H1 (cell line): ENCODE measurements at regions not wholly inside any gene's neighbourhood (a gene's known extent, or its start where the extent isn't known, plus 50 kb on each side); places are given as distances from the start of the nearest gene placed in this dataset.

Source experiments
- CTCF ChIA-PET: fragments of 300-600 bp; sonication (Branson Sonifier 250); formaldehyde crosslinking; loops from one replicate; lab custom pipeline; 2021; ENCODE audit not compliant: partially characterized antibody; lab: Charles Lee
- POLR2A ChIA-PET: fragments of 300-600 bp; sonication (Branson Sonifier 250); formaldehyde crosslinking; loops from one replicate; lab custom pipeline; 2021; ENCODE audit warnings: inconsistent platforms; ENCODE audit not compliant: partially characterized antibody; lab: Charles Lee
- DNase-seq, 2 experiments: peaks; one replicate each; pipeline versions ENCODE4 v3.0.0 to v3.0.0-alpha.2; 2010 to 2022; ENCODE audit warnings: low spot score in 2 of 2, low read depth in 1 of 2, mixed read lengths in 1 of 2
- FAIRE-seq: peaks from 2 replicates; lab custom pipeline; 2011; peaks lifted over from hg19 to GRCh38; lab: Jason Lieb, UNC
- H2AFZ ChIP-seq: 2 replicates; pipeline ENCODE4 v1.8.1; 2012; ENCODE audit warnings: low read length, inconsistent platforms
- H2AK5ac ChIP-seq: 2 replicates; pipeline ENCODE4 v1.6.1; 2013; ENCODE audit warnings: low read depth, low read length
- H2BK120ac ChIP-seq: replicated peaks from 2 replicates; pipeline ENCODE3; 2013; ENCODE audit warnings: low read depth, low read length, inconsistent platforms
- H2BK12ac ChIP-seq: 2 replicates; pipeline ENCODE4 v1.6.1; 2013; ENCODE audit warnings: low read depth, low read length
- H2BK15ac ChIP-seq: 2 replicates; pipeline ENCODE4 v1.6.1; 2013; ENCODE audit warnings: low read length
- H2BK20ac ChIP-seq: 2 replicates; pipeline ENCODE4 v1.6.1; 2013; ENCODE audit warnings: low read length
- H2BK5ac ChIP-seq: 2 replicates; pipeline ENCODE4 v1.6.1; 2013; ENCODE audit warnings: low read depth, low read length
- H3K14ac ChIP-seq: 2 replicates; pipeline ENCODE4 v1.6.1; 2013; ENCODE audit warnings: inconsistent platforms; ENCODE audit not compliant: insufficient read length
- H3K18ac ChIP-seq: 2 replicates; pipeline ENCODE4 v1.6.1; 2013; ENCODE audit warnings: low read length; ENCODE audit errors: extremely low read depth
- H3K23ac ChIP-seq: 2 replicates; pipeline ENCODE4 v1.6.1; 2013; ENCODE audit warnings: inconsistent platforms; ENCODE audit not compliant: insufficient read length
- H3K23me2 ChIP-seq: 2 replicates; pipeline ENCODE4 v1.6.1; 2013; ENCODE audit warnings: low read depth, low read length
- H3K27ac ChIP-seq: 2 replicates; pipeline ENCODE4 v1.6.1; 2011; ENCODE audit warnings: low read depth, low read length, inconsistent platforms
- H3K27me3 ChIP-seq, 4 experiments: replicated peaks in 1 of 4; 1 replicate in 1 of 4; 2 replicates in 3 of 4; pipeline versions ENCODE4 v1.6.1 to v1.8.1; 2011 to 2013; ENCODE audit warnings: low read length in 3 of 4, mild to moderate bottlenecking in 3 of 4, inconsistent platforms in 2 of 4, mixed read lengths in 2 of 4, moderate library complexity in 1 of 4; ENCODE audit not compliant: control insufficient read depth in 3 of 4, insufficient read depth in 3 of 4; ENCODE audit errors: extremely low read depth in 1 of 4
- H3K36me3 ChIP-seq, 4 experiments: 2 replicates each; pipeline versions ENCODE4 v1.6.1 to v1.8.1; 2011 to 2013; ENCODE audit warnings: mild to moderate bottlenecking in 4 of 4, low read length in 3 of 4, moderate library complexity in 2 of 4, control low read depth in 1 of 4, inconsistent platforms in 1 of 4; ENCODE audit not compliant: insufficient read depth in 4 of 4, control insufficient read depth in 2 of 4
- H3K4ac ChIP-seq: replicated peaks from 2 replicates; pipeline ENCODE3; 2013; ENCODE audit warnings: low read length, low read depth, mixed read lengths, inconsistent platforms; ENCODE audit not compliant: insufficient read length
- H3K4me1 ChIP-seq, 4 experiments: replicated peaks in 1 of 4; 1 replicate in 1 of 4; 2 replicates in 3 of 4; pipeline versions ENCODE4 v1.6.1 to v1.8.1; 2011 to 2013; ENCODE audit warnings: low read length in 3 of 4, inconsistent platforms in 2 of 4, mixed read lengths in 1 of 4; ENCODE audit not compliant: insufficient read depth in 4 of 4, control insufficient read depth in 3 of 4
- H3K4me2 ChIP-seq, 2 experiments: 2 replicates each; pipeline versions ENCODE4 v1.6.1 to v1.8.1; 2011 to 2013; ENCODE audit warnings: low read depth in 2 of 2, low read length in 2 of 2, control low read depth in 1 of 2, inconsistent platforms in 1 of 2, mild to moderate bottlenecking in 1 of 2; ENCODE audit not compliant: insufficient read depth in 1 of 2
- H3K4me3 ChIP-seq, 4 experiments: fragments of 200-600, 300-600 bp in 1 of 4; sonication (generic), shearing (Covaris generic), sonication (Bioruptor Twin) in 1 of 4; 2 replicates each; pipeline versions ENCODE4 v1.5.1 to v1.8.1; 2011 to 2016; ENCODE audit warnings: low read length in 4 of 4, low read depth in 3 of 4, control low read depth in 2 of 4, inconsistent platforms in 2 of 4, mild to moderate bottlenecking in 2 of 4, mixed read lengths in 1 of 4, moderate library complexity in 1 of 4; ENCODE audit not compliant: insufficient read depth in 2 of 4; ENCODE audit errors: extremely low read depth in 1 of 4
- H3K56ac ChIP-seq: replicated peaks from 2 replicates; pipeline ENCODE3; 2013; ENCODE audit warnings: low read depth, mild to moderate bottlenecking, mixed read lengths, low read length, inconsistent platforms; ENCODE audit not compliant: insufficient read length
- H3K79me1 ChIP-seq: 2 replicates; pipeline ENCODE4 v1.6.1; 2013; ENCODE audit warnings: low read depth, low read length, control low read depth
- H3K79me2 ChIP-seq, 2 experiments: 2 replicates each; pipeline versions ENCODE4 v1.6.1 to v1.8.1; 2012 to 2013; ENCODE audit warnings: low read length in 2 of 2, mild to moderate bottlenecking in 2 of 2, inconsistent platforms in 1 of 2; ENCODE audit not compliant: insufficient read depth in 2 of 2, control insufficient read depth in 1 of 2
- H3K9ac ChIP-seq, 4 experiments: replicated peaks in 1 of 4; 1 replicate in 1 of 4; 2 replicates in 3 of 4; pipeline versions ENCODE4 v1.6.1 to v1.8.1; 2011 to 2013; ENCODE audit warnings: low read depth in 3 of 4, low read length in 3 of 4, control low read depth in 2 of 4, mild to moderate bottlenecking in 2 of 4, moderate library complexity in 2 of 4, inconsistent platforms in 1 of 4; ENCODE audit errors: extremely low read depth in 1 of 4
- H3K9me3 ChIP-seq, 2 experiments: 2 replicates each; pipeline versions ENCODE4 v1.6.1 to v1.8.1; 2012 to 2013; ENCODE audit warnings: mild to moderate bottlenecking in 2 of 2, moderate library complexity in 2 of 2, control low read depth in 1 of 2, inconsistent platforms in 1 of 2, low read depth in 1 of 2, low read length in 1 of 2, mixed read lengths in 1 of 2; ENCODE audit not compliant: insufficient read depth in 2 of 2
- H4K20me1 ChIP-seq, 2 experiments: replicated peaks in 1 of 2; 2 replicates each; pipeline versions ENCODE3 to v1.8.1; 2011 to 2013; ENCODE audit warnings: inconsistent platforms in 2 of 2, low read length in 2 of 2, mild to moderate bottlenecking in 1 of 2; ENCODE audit not compliant: insufficient read depth in 2 of 2, control insufficient read depth in 1 of 2
- H4K5ac ChIP-seq: 2 replicates; pipeline ENCODE4 v1.6.1; 2013; ENCODE audit warnings: low read length, low read depth, mixed read lengths, inconsistent platforms; ENCODE audit not compliant: insufficient read length
- H4K8ac ChIP-seq: 2 replicates; pipeline ENCODE4 v1.8.0; 2013; ENCODE audit warnings: mild to moderate bottlenecking, moderate library complexity, low read length, inconsistent platforms; ENCODE audit not compliant: insufficient read depth; ENCODE audit errors: extremely low read depth
- H4K91ac ChIP-seq: replicated peaks from 2 replicates; pipeline ENCODE3; 2013; ENCODE audit warnings: low read length, mixed read lengths, inconsistent platforms; ENCODE audit not compliant: insufficient read length
- CBX8 ChIP-seq: fragments of 300-800, 300-1000 bp; sonication (generic); IDR thresholded peaks from 2 replicates; pipeline ENCODE4 v1.7.1; 2016; ENCODE audit warnings: low read depth, low read length, borderline replicate concordance
- EGR1 ChIP-seq: IDR thresholded peaks from 2 replicates; pipeline ENCODE4 v1.6.1; 2011; ENCODE audit warnings: low read depth, low read length, borderline replicate concordance
- EZH2 ChIP-seq: fragments of 200-600 bp; sonication (generic); IDR thresholded peaks from 2 replicates; pipeline ENCODE4 v1.7.1; 2012; ENCODE audit warnings: low read depth, mild to moderate bottlenecking, moderate library complexity, low read length, inconsistent platforms; ENCODE audit not compliant: severe bottlenecking
- GABPA ChIP-seq: IDR thresholded peaks from 2 replicates; pipeline ENCODE4 v1.6.1; 2011; ENCODE audit warnings: mild to moderate bottlenecking, low read length, moderate library complexity, borderline replicate concordance; ENCODE audit not compliant: insufficient read depth
- NRF1 ChIP-seq: IDR thresholded peaks from 2 replicates; pipeline ENCODE4 v1.6.1; 2011; ENCODE audit warnings: mild to moderate bottlenecking, low read depth, low read length, improper control_type of control experiment
- POLR2AphosphoS5 ChIP-seq: IDR thresholded peaks from 2 replicates; pipeline ENCODE4 v1.6.1; 2011; ENCODE audit warnings: low read depth, low read length
- POU5F1 ChIP-seq: IDR thresholded peaks from 2 replicates; pipeline ENCODE4 v1.6.1; 2011; ENCODE audit warnings: low read depth, mild to moderate bottlenecking, low read length, moderate library complexity
- SIRT6 ChIP-seq: IDR thresholded peaks from one replicate; pipeline ENCODE4 v1.7.1; 2012; ENCODE audit warnings: low read length, inconsistent platforms
- SP4 ChIP-seq: IDR thresholded peaks from 2 replicates; pipeline ENCODE4 v1.6.1; 2012; ENCODE audit warnings: low read length, inconsistent platforms
- WGBS, 2 experiments: shearing (Covaris generic) in 1 of 2; methylation state at CpG; one replicate each; pipeline versions ENCODE4 v1.1.6 to v1.1.7; 2013 to 2015; ENCODE audit warnings: low lambda C conversion rate in 2 of 2, mixed read lengths in 2 of 2, inconsistent platforms in 1 of 2, low coverage in 1 of 2, missing lambda C conversion rate in 1 of 2; ENCODE audit not compliant: insufficient replicate concordance in 2 of 2, insufficient coverage in 1 of 2, insufficient read length in 1 of 2; ENCODE audit errors: extremely low coverage in 1 of 2, missing lambda C conversion rate in 1 of 2; 5-methylcytosine and 5-hydroxymethylcytosine counted together

DNA sequence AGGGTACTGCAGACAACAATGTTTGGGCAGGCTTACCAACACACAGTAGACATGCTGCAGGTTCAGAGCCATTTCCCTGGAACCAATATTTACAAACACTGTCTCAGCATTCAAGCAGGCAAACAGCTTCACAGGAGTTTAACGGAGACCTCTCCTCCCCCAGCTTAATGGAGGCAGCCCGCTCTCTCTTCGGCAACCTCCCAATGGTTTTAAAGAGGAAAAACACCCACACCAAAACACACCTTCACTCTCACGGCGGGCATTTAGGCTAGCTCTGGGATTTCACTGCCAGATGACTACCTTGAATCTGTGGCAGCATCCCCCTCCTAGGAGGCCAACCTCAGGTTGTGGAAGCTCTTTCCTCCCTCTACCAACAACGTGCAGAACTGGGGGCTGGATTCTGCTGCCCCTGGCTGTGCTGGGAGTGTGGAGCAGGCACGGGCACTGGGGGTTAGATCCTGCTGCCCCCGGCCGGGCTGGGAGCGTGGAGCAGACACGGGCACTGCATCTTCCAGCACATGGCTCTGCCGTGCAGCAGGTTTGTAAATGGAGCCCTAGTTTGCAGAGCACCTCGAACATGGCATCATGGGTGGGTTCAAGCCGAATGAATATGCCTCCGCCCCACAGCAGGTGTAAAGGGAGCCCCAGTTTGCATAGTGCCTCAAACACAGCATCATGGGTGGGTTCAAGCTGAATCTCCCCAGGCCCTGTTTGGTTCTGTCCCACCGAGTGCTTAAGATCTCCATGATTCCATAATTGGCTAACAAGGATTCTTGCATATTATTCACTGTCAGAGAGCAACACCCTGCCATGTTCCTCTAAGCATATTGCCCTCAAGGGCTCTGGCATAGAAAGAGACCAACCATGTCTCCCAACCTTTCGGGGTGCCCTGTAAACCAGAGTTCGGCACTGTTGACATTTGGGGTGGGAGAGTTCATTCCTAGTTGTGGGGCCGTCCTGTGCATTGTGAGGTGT lies 86.4 kb downstream of the RBFOX3 start:
- Histone ChIP-seq H4K91ac (no peak overlapping the region), H2AFZ (no peak overlapping the region), H3K4me1 (peaks cover 2 to 7% (median 5%) of the 10 kb centered on the region in 4 experiments), H3K9me3 (no peaks in the 10 kb centered on the region), H2BK120ac (no peak overlapping the region), H2BK15ac (no peak overlapping the region), H3K18ac (no peak overlapping the region), H3K4me3 (no peak overlapping the region), H3K79me1 (no peaks in the 10 kb centered on the region), H3K27ac (no peak overlapping the region), H3K79me2 (peaks cover 0 to 3% of the 10 kb centered on the region in 2 experiments; a peak in 1 of 4 replicates), H2BK5ac (no peak overlapping the region), H4K5ac (no peak overlapping the region), H4K8ac (no peak overlapping the region), H3K36me3 (no peaks in the 10 kb centered on the region; a peak in 3 of 8 replicates), H2BK20ac (no peak overlapping the region), H3K56ac (no peak overlapping the region), H3K9ac (no peak overlapping the region), H3K27me3 (peaks cover 0 to 4% (median 0%) of the 10 kb centered on the region in 4 experiments; a peak in 1 of 7 replicates), H4K20me1 (peaks cover 0 to 7% of the 10 kb centered on the region in 2 experiments), H3K4me2 (no peak overlapping the region), H3K23me2 (peaks cover 5% of the 10 kb centered on the region; the same call in 1 of the 2 replicates), H3K4ac (no peak overlapping the region), H2BK12ac (no peak overlapping the region), H3K23ac (no peak overlapping the region), H3K14ac (no peak overlapping the region), H2AK5ac (no peak overlapping the region)
- CTCF ChIA-PET, result no interaction called here
- no peak for DNase-seq
- POLR2A ChIA-PET, result no interaction called here
- WGBS, 2 experiments, result 83% methylated on average over 19 of the region's 19 CpGs; no CpG with 5 or more reads in 1 of the 2 experiments
- FAIRE-seq, result no peak
- no peak for TF ChIP-seq NRF1
- no peak for TF ChIP-seq EGR1
- TF ChIP-seq POLR2AphosphoS5, result no peak
- TF ChIP-seq CBX8, result no peak
- TF ChIP-seq EZH2, result no peak
- no peak for TF ChIP-seq GABPA
- TF ChIP-seq POU5F1, result no peak
- TF ChIP-seq SIRT6, result no peak
- TF ChIP-seq SP4, result no peak
